Esophagus muscularis mucosa (tissue), 4 donors: ENCODE measurements at regions not wholly inside any gene's neighbourhood (a gene's known extent, or its start where the extent isn't known, plus 50 kb on each side); places are given as distances from the start of the nearest gene placed in this dataset.
"Not testable (repeated sequence)": the region's sequence is repeated elsewhere in the genome, so short reads cannot be mapped to it uniquely, and the experiment has no call there.

Experiments used
- DNase-seq: peaks from one replicate; pipeline ENCODE4 v3.0.0-alpha.2; 2017; ENCODE audit errors: extremely low spot score
- H3K27ac ChIP-seq, 4 donors: fragments of 200-600 bp; sonication (generic); replicated peaks in 1 of 4; 1 replicate in 3 of 4; 2 replicates in 1 of 4; pipeline ENCODE4 v1.5.1; 2016 to 2019; ENCODE audit warnings: mild to moderate bottlenecking in 1 of 4
- H3K27me3 ChIP-seq, 4 donors: fragments of 200-600 bp; sonication (generic); one replicate each; pipeline versions ENCODE4 v1.5.1 to v1.6.0; 2016 to 2019
- H3K36me3 ChIP-seq, 4 donors: fragments of 200-600 bp; sonication (generic); one replicate each; pipeline ENCODE4 v1.5.1; 2016 to 2019
- H3K4me1 ChIP-seq, 4 donors: fragments of 200-600 bp; sonication (generic); one replicate each; pipeline ENCODE4 v1.5.1; 2016 to 2019
- H3K4me3 ChIP-seq, 4 donors: fragments of 200-600 bp; sonication (generic); 1 replicate in 2 of 4; 2 replicates in 2 of 4; pipeline ENCODE4 v1.5.1; 2016 to 2019; ENCODE audit warnings: mild to moderate bottlenecking in 4 of 4, moderate library complexity in 1 of 4
- H3K9me3 ChIP-seq, 4 donors: fragments of 200-600 bp; sonication (generic); 1 replicate in 3 of 4; 2 replicates in 1 of 4; pipeline ENCODE4 v1.5.1; 2016 to 2019
- CTCF ChIP-seq, 3 experiments: fragments of 200-600 bp in 2 of 3; fragments of 450-650 bp in 1 of 3; sonication (generic) in 2 of 3; IDR thresholded peaks; one replicate each; pipeline ENCODE4 v1.5.1; 2017 to 2019; ENCODE audit warnings: antibody characterized with exemption in 3 of 3, mild to moderate bottlenecking in 2 of 3, moderate library complexity in 1 of 3
- EP300 ChIP-seq: sonication (generic); formaldehyde crosslinking; IDR thresholded peaks from one replicate; pipeline ENCODE4 v1.6.1; 2017; ENCODE audit warnings: antibody characterized with exemption
- POLR2A ChIP-seq: fragments of 450-650 bp; IDR thresholded peaks from one replicate; pipeline ENCODE4 v1.6.1; 2017; ENCODE audit warnings: antibody characterized with exemption, moderate library complexity, mild to moderate bottlenecking, low read depth
- POLR2AphosphoS5 ChIP-seq, 2 donors: sonication (generic); formaldehyde crosslinking; IDR thresholded peaks; one replicate each; pipeline ENCODE4 v1.6.1; 2017; ENCODE audit warnings: antibody characterized with exemption in 2 of 2
- WGBS: methylation state at CpG from one replicate; pipeline ENCODE4 v1.1.5; 2018; 5-methylcytosine and 5-hydroxymethylcytosine counted together
- intact Hi-C: fragments of 100-400 bp; cut with DNase I; formaldehyde crosslinking; loops from one replicate; pipeline ENCODE4 v1.15.1; 2023

- Histone ChIP-seq H3K36me3 (no peaks in the 10 kb centered on the region), H3K9me3 (peaks cover 0 to 10% (median 0%) of the 10 kb centered on the region in 4 donors), H3K27me3 (no peaks in the 10 kb centered on the region), H3K27ac (no peak overlapping the region), H3K4me1 (no peaks in the 10 kb centered on the region), H3K4me3 (no peak overlapping the region)
- WGBS: no CpG with 5 or more reads among the region's 1 CpG
- no peak for DNase-seq
- TF ChIP-seq POLR2A (no peak), CTCF (IDR thresholded peaks at IDR 0.05) (no peak), POLR2AphosphoS5 (IDR thresholded peaks at IDR 0.05) (no peak), EP300 (no peak)
- intact Hi-C loops: no loop called here
Observed at GRCh38 chr5:105057893-105058292, 1495.3 kb upstream of the NUDT12 start.

DNA sequence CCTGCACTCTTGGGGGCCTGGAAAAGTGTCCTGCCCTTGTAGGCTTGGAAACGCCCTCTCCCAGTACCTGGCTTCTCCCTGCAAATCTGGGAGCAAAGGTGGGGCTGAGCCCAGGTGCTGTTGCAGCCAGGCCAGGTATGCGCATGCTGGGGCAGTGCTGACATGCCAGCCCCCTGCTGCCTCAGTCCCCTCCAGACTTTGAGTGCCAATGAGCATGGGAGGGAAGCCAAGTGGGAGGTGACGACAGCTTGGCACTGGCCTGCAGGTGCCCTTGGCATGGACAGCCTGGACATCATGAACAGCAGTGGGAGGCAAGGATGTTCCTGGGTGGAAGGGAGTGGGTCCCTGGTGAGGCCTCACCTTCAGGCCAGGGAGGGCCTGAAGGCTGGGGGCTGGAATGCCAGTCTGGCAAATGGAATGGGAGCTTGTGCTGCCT lies 1494.4 kb upstream of the NUDT12 start:
- H3K36me3 ChIP-seq: no peaks in the 10 kb centered on the region
- peaks cover 0 to 10% (median 0%) of the 10 kb centered on the region in 4 donors for H3K9me3 ChIP-seq
- TF ChIP-seq POLR2AphosphoS5 (IDR thresholded peaks at IDR 0.05): no peak
- TF ChIP-seq CTCF (IDR thresholded peaks at IDR 0.05): no peak
- TF ChIP-seq POLR2A: no peak
- TF ChIP-seq EP300: no peak
- DNase-seq: no peak
- no peak overlapping the region for H3K27ac ChIP-seq
- H3K4me3 ChIP-seq: no peak overlapping the region
- WGBS: no CpG with 5 or more reads among the region's 3 CpGs
- intact Hi-C loops: no loop called here
- H3K27me3 ChIP-seq: no peaks in the 10 kb centered on the region
- no peaks in the 10 kb centered on the region for H3K4me1 ChIP-seq

- no peak for DNase-seq
- Histone ChIP-seq H3K36me3 (no peaks in the 10 kb centered on the region), H3K27ac (no peak overlapping the region), H3K27me3 (no peaks in the 10 kb centered on the region), H3K4me3 (no peak overlapping the region), H3K9me3 (peaks cover 0 to 10% (median 0%) of the 10 kb centered on the region in 4 donors), H3K4me1 (no peaks in the 10 kb centered on the region)
- intact Hi-C loops: no loop called here
- 64% methylated on average over 2 of the region's 2 CpGs for WGBS
- TF ChIP-seq CTCF (IDR thresholded peaks at IDR 0.05) (no peak), EP300 (no peak), POLR2A (no peak), POLR2AphosphoS5 (IDR thresholded peaks at IDR 0.05) (no peak)
Observed at GRCh38 chr5:105054406-105054805, 1491.8 kb upstream of the NUDT12 start.

DNA sequence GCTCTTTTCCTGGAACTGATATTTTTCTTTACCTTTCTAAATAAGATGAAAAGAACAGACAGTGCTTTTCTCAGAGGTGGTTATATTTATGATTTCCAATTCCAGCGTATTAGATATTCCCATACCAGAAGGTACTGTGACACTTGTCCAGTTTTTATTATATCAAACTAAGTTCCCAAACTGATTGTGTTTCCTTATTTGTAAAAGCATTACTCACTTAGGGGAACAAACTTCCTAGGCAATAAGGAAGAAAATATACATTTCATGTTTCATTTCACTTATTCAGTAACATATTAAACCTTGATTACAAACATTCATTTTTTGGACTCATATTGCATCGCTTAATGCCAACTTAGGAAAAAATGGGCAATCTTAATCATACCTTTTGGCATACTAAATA lies 1480.0 kb upstream of the NUDT12 start:
- no peaks in the 10 kb centered on the region for H3K4me1 ChIP-seq
- H3K4me3 ChIP-seq: no peak overlapping the region
- H3K27ac ChIP-seq: no peak overlapping the region
- TF ChIP-seq CTCF (IDR thresholded peaks at IDR 0.05) (no peak), POLR2AphosphoS5 (IDR thresholded peaks at IDR 0.05) (no peak), EP300 (no peak), POLR2A (no peak)
- 96% methylated on average over 2 of the region's 2 CpGs for WGBS
- H3K9me3 ChIP-seq: no peaks in the 10 kb centered on the region
- H3K27me3 ChIP-seq: no peaks in the 10 kb centered on the region
- no peak for DNase-seq
- no peaks in the 10 kb centered on the region for H3K36me3 ChIP-seq
- intact Hi-C loops: no loop called here

DNA sequence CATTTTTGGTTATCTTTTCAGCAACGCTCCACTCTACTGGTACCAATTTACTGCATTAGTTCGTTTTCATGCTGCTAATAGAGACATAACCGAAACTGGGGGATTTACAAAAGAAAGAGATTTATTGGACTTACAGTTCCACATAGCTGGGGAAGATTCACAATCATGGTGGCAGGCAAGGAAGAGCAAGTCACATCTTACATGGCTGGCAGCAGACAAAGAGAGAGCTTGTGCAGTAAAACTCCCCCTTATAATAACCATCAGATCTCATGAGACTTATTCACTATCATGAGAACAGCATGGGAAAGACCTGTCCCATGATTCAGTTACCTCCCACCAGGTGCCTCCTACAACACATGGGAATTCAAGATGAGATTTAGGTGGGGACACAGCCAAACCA lies 1474.2 kb upstream of the NUDT12 start:
- intact Hi-C loops, H3K9me3 ChIP-seq, H3K4me3 ChIP-seq, DNase-seq, H3K4me1 ChIP-seq, H3K36me3 ChIP-seq, H3K27ac ChIP-seq, H3K27me3 ChIP-seq: not testable (repeated sequence)
- 91% methylated on average over 3 of the region's 3 CpGs for WGBS
